Activated CD4-positive, alpha-beta T cell treated with anti-CD3 and anti-CD28 coated beads, Interleukin-2, amount 10 ng/mL, durations not matched to agents 24 days and 14 days (primary cell): ENCODE measurements at regions not wholly inside any gene's neighbourhood (a gene's known extent, or its start where the extent isn't known, plus 50 kb on each side); places are given as distances from the start of the nearest gene placed in this dataset.
"Not testable (repeated sequence)": the region's sequence is repeated elsewhere in the genome, so short reads cannot be mapped to it uniquely, and the experiment has no call there.

Source experiments
- DNase-seq: peaks from one replicate; pipeline ENCODE4 v3.0.0; 2022
- H3K27ac Mint-ChIP-seq: one replicate; pipeline ENCODE4 v1.8.0; 2022; ENCODE audit warnings: mild to moderate bottlenecking, mixed read lengths
- H3K27me3 Mint-ChIP-seq: one replicate; pipeline ENCODE4 v1.8.0; 2022; ENCODE audit warnings: mixed read lengths
- H3K36me3 Mint-ChIP-seq: one replicate; pipeline ENCODE4 v1.8.0; 2022; ENCODE audit warnings: low read depth, mild to moderate bottlenecking, mixed read lengths
- H3K4me1 Mint-ChIP-seq: one replicate; pipeline ENCODE4 v1.8.0; 2021; ENCODE audit warnings: mixed read lengths
- H3K4me3 Mint-ChIP-seq: one replicate; pipeline ENCODE4 v1.8.0; 2022; ENCODE audit warnings: mild to moderate bottlenecking, moderate library complexity, mixed read lengths
- H3K9me3 Mint-ChIP-seq: one replicate; pipeline ENCODE4 v1.8.0; 2021; ENCODE audit warnings: mixed read lengths
- intact Hi-C: fragments of 100-400 bp; cut with micrococcal nuclease; formaldehyde crosslinking; loops from one replicate; pipeline ENCODE4 v1.15.1; 2023

DNA sequence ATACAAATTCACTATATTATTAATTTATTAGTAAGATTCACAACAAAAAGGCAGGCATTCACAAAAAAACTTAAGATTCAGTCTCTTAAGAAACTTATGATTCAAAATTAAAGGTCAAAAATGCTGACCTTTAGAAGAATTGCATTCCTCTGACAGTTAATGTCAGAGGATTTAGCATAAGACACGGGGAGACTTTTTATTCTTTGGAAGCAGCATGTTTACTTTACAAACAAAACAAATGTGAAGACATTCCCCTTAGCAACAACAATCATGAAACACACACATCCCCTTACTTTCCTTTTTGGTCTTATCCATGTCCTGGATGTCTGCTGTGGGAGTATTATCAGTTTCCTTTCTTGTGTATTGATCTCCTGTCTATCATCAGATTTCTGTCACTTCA is 117.1 kb downstream of the RAD51AP2 start:
- no peak for DNase-seq
- H3K27ac Mint-ChIP-seq = no peak overlapping the region
- no peak overlapping the region for H3K4me3 Mint-ChIP-seq
- H3K4me1 Mint-ChIP-seq = no peaks in the 10 kb centered on the region
- H3K27me3 Mint-ChIP-seq = no peaks in the 10 kb centered on the region
- no peaks in the 10 kb centered on the region for H3K36me3 Mint-ChIP-seq
- H3K9me3 Mint-ChIP-seq = peaks cover 8% of the 10 kb centered on the region
- intact Hi-C loops = no loop called here

DNA sequence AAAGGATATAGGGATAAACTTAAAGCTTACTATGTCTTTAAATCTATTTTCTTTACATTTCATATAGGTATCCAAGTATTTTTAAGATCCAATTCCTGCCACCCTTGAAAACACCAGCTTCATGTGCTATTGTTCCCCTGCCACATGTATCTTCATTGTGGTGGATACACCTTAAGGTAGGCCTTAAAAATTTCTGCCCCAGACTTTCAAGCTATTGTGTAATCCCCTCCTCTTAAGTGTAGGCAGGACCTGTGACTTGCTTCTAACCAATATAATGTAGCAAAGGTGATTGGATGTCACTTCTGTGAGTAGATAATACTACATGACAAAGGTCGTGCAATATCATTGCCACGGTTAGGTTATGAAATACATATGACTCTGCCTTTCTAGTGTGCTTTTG is 119.5 kb downstream of the RAD51AP2 start:
- H3K9me3 Mint-ChIP-seq = peaks cover 8% of the 10 kb centered on the region
- H3K4me1 Mint-ChIP-seq = no peaks in the 10 kb centered on the region
- no peaks in the 10 kb centered on the region for H3K27me3 Mint-ChIP-seq
- H3K27ac Mint-ChIP-seq = no peak overlapping the region
- DNase-seq = no peak
- no peaks in the 10 kb centered on the region for H3K36me3 Mint-ChIP-seq
- no peak overlapping the region for H3K4me3 Mint-ChIP-seq
- intact Hi-C loops = no loop called here

DNA sequence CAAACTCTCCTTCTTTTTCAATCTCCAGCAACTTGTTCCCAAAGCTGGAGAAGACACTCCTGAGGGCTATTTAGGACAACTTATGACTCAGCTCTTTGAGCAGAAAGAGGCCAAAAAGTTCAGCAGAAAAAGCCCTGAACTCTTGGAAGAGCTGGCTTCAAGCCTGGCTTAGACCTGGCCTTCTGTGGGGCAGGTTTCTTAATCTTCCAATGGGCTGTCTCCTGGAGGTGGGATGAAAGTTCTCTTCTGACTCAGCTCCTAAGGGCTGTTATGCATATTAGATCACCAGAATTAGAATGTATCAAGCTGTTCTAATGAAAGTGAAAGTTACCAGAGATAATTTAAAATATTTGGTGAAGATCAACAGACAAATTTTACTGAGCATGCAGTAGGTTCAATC is 129.4 kb downstream of the RAD51AP2 start:
- no peaks in the 10 kb centered on the region for H3K27me3 Mint-ChIP-seq

GRCh38 chr2:17387591-17387990 is 130.6 kb downstream of the RAD51AP2 start:
- Mint-ChIP-seq H3K27ac (no peak overlapping the region), H3K36me3 (no peaks in the 10 kb centered on the region), H3K9me3 (no peaks in the 10 kb centered on the region), H3K4me1 (no peaks in the 10 kb centered on the region), H3K27me3 (no peaks in the 10 kb centered on the region), H3K4me3 (no peak overlapping the region)
- no peak for DNase-seq
- intact Hi-C loops = no loop called here

More for the DNA sequence above, 129.4 kb downstream of the RAD51AP2 start:
- intact Hi-C loops = no loop called here
- Mint-ChIP-seq H3K36me3 (no peaks in the 10 kb centered on the region), H3K4me1 (no peaks in the 10 kb centered on the region), H3K27ac (no peak overlapping the region), H3K9me3 (no peaks in the 10 kb centered on the region), H3K4me3 (no peak overlapping the region)
- DNase-seq = no peak

DNA sequence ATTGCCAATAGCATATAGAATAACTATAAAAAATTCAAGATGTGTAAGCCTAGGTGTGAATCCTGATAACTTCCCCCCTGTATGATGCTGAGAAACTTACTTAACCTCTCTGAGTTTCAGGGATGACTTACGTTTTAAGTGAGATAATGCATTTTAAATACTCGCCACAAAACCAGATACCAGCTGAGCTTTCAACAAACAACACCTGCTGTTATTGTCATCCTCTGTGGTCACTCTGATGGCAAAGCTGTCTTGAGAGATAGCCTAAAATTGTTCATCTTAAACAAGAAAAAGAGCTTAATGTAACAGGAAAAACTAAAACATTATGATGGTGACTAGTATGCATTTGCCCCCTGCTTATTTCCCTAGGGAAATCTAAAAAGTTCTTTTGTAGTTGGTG is 131.5 kb downstream of the RAD51AP2 start:
- H3K27ac Mint-ChIP-seq = no peak overlapping the region
- H3K36me3 Mint-ChIP-seq = no peaks in the 10 kb centered on the region
- H3K4me3 Mint-ChIP-seq = no peak overlapping the region
- no peak for DNase-seq
- intact Hi-C loops = no loop called here
- no peaks in the 10 kb centered on the region for H3K27me3 Mint-ChIP-seq
- H3K9me3 Mint-ChIP-seq = no peaks in the 10 kb centered on the region
- no peaks in the 10 kb centered on the region for H3K4me1 Mint-ChIP-seq

DNA sequence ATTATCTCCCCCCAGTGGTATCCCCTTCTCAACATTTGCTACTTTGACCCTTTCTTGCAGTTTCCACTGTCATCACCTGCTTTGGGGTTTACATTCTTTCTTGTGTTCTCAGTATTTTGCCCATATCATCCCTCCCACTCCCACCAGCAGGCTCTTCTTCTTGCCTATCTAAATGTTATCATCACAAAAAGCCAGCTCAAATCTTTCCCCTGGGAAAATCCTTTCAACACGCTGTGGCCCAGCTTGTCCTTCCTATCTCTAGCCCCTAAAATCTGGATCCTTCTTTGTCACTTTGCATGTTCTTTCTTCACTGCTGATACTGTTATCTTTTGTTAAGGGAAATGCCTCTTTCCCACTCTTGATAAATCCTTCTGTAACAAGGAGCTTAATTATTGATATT is 138.2 kb downstream of the RAD51AP2 start:
- H3K4me3 Mint-ChIP-seq = no peak overlapping the region
- no peaks in the 10 kb centered on the region for H3K9me3 Mint-ChIP-seq
- intact Hi-C loops = no loop called here
- no peaks in the 10 kb centered on the region for H3K36me3 Mint-ChIP-seq
- DNase-seq = no peak
- no peaks in the 10 kb centered on the region for H3K27me3 Mint-ChIP-seq
- no peak overlapping the region for H3K27ac Mint-ChIP-seq
- no peaks in the 10 kb centered on the region for H3K4me1 Mint-ChIP-seq

- no peak for DNase-seq
- H3K4me3 Mint-ChIP-seq = no peak overlapping the region
- no peaks in the 10 kb centered on the region for H3K27me3 Mint-ChIP-seq
- no peaks in the 10 kb centered on the region for H3K4me1 Mint-ChIP-seq
- H3K9me3 Mint-ChIP-seq = no peaks in the 10 kb centered on the region
- no peak overlapping the region for H3K27ac Mint-ChIP-seq
- no peaks in the 10 kb centered on the region for H3K36me3 Mint-ChIP-seq
- intact Hi-C loops = no loop called here
Observed at GRCh38 chr2:17375262-17375661, 143.0 kb downstream of the RAD51AP2 start.

GRCh38 chr2:17373741-17374140 is 144.5 kb downstream of the RAD51AP2 start:
- no peak overlapping the region for H3K27ac Mint-ChIP-seq
- H3K36me3 Mint-ChIP-seq = no peaks in the 10 kb centered on the region
- intact Hi-C loops = no loop called here
- no peak overlapping the region for H3K4me3 Mint-ChIP-seq
- H3K9me3 Mint-ChIP-seq = peaks cover 6% of the 10 kb centered on the region
- no peak for DNase-seq
- no peaks in the 10 kb centered on the region for H3K27me3 Mint-ChIP-seq
- no peaks in the 10 kb centered on the region for H3K4me1 Mint-ChIP-seq

GRCh38 chr2:17373041-17373440 is 145.2 kb downstream of the RAD51AP2 start:
- Mint-ChIP-seq H3K4me3 (no peak overlapping the region), H3K27me3 (no peaks in the 10 kb centered on the region), H3K27ac (no peak overlapping the region), H3K4me1 (no peaks in the 10 kb centered on the region), H3K36me3 (no peaks in the 10 kb centered on the region), H3K9me3 (peaks cover 6% of the 10 kb centered on the region)
- DNase-seq = no peak
- intact Hi-C loops = no loop called here

- DNase-seq = no peak
- Mint-ChIP-seq H3K36me3 (no peaks in the 10 kb centered on the region), H3K4me3 (no peak overlapping the region), H3K4me1 (no peaks in the 10 kb centered on the region), H3K27me3 (no peaks in the 10 kb centered on the region), H3K9me3 (no peaks in the 10 kb centered on the region), H3K27ac (no peak overlapping the region)
- intact Hi-C loops = no loop called here
Observed at GRCh38 chr2:17363846-17364245, 154.4 kb downstream of the RAD51AP2 start.

GRCh38 chr2:17362956-17363355 is 155.3 kb downstream of the RAD51AP2 start:
- H3K9me3 Mint-ChIP-seq = no peaks in the 10 kb centered on the region
- no peak for DNase-seq
- no peaks in the 10 kb centered on the region for H3K36me3 Mint-ChIP-seq
- no peaks in the 10 kb centered on the region for H3K27me3 Mint-ChIP-seq
- no peaks in the 10 kb centered on the region for H3K4me1 Mint-ChIP-seq
- H3K4me3 Mint-ChIP-seq = no peak overlapping the region
- intact Hi-C loops = no loop called here
- no peak overlapping the region for H3K27ac Mint-ChIP-seq

GRCh38 chr2:17355608-17356329 is 162.5 kb downstream of the RAD51AP2 start:
- no peaks in the 10 kb centered on the region for H3K4me1 Mint-ChIP-seq
- intact Hi-C loops = no loop called here
- no peaks in the 10 kb centered on the region for H3K36me3 Mint-ChIP-seq
- no peak overlapping the region for H3K4me3 Mint-ChIP-seq
- no peak for DNase-seq
- no peaks in the 10 kb centered on the region for H3K27me3 Mint-ChIP-seq
- H3K27ac Mint-ChIP-seq = no peak overlapping the region
- no peaks in the 10 kb centered on the region for H3K9me3 Mint-ChIP-seq

- Mint-ChIP-seq H3K9me3 (no peaks in the 10 kb centered on the region), H3K4me1 (no peaks in the 10 kb centered on the region), H3K27me3 (no peaks in the 10 kb centered on the region), H3K27ac (no peak overlapping the region), H3K4me3 (no peak overlapping the region), H3K36me3 (no peaks in the 10 kb centered on the region)
- intact Hi-C loops = no loop called here
- DNase-seq = no peak
Observed at GRCh38 chr2:17353263-17353662, 165.0 kb downstream of the RAD51AP2 start.

GRCh38 chr2:17342692-17343091 is 175.5 kb downstream of the RAD51AP2 start:
- intact Hi-C loops, H3K36me3 Mint-ChIP-seq, DNase-seq, H3K4me3 Mint-ChIP-seq, H3K27ac Mint-ChIP-seq, H3K9me3 Mint-ChIP-seq, H3K27me3 Mint-ChIP-seq, H3K4me1 Mint-ChIP-seq: not testable (repeated sequence)

DNA sequence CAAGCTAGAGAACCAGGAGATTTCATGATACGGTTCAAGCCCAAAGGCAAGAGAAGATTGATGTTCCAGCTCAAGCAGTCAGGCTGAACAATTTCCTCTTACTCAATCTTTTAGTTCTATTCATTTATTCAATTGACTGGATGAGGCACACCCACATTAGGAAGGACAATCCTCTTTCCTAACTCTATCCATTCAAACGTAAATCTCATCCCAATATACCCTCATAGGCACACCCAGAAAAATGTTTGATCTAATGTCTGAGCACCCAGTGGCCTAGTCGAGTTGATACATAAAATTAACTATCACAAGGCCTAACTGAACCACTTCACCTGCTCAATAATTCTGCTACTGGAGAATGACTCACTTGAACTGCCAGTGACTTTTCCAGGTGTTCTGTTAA is 180.7 kb downstream of the RAD51AP2 start:
- intact Hi-C loops = no loop called here
- Mint-ChIP-seq H3K9me3 (no peaks in the 10 kb centered on the region), H3K4me1 (no peaks in the 10 kb centered on the region), H3K36me3 (no peaks in the 10 kb centered on the region), H3K27ac (no peak overlapping the region), H3K4me3 (no peak overlapping the region), H3K27me3 (no peaks in the 10 kb centered on the region)
- no peak for DNase-seq
